Stimulated activated CD8-positive, alpha-beta memory T cell treated with anti-CD3 and anti-CD28 coated beads, Interleukin-4, amount 100 ng/mL, for 24 hours (primary cell): ENCODE measurements at regions not wholly inside any gene's neighbourhood (a gene's known extent, or its start where the extent isn't known, plus 50 kb on each side); places are given as distances from the start of the nearest gene placed in this dataset.
"Not testable (repeated sequence)": the region's sequence is repeated elsewhere in the genome, so short reads cannot be mapped to it uniquely, and the experiment has no call there.

ENCODE experiments used
- DNase-seq: peaks from one replicate; pipeline ENCODE4 v3.0.0-alpha.2; 2020; ENCODE audit warnings: low read depth

DNA sequence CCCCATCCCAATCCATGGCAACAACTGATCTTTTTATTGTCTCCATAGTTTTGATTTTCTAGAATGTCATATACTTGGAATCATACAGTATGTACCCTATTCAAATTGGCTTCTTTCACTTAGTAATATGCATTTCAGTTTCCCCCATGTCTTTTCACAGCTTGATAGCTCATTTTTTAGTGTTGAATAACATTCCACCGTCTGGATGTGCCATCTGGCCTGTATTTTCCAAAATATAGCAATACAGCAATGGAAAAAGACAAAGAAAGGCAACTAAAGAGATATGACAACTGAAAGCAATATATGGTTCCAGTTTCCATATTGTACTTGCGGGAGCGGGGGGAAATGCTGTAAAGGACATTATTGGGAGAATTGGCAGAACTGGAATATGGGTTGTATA lies 166.4 kb upstream of the NT5E start:
- DNase-seq, result no peak

- DNase-seq, result no peak
These were observed 171.3 kb upstream of the NT5E start for GRCh38 chr6:85278466-85279035.

- DNase-seq, result not testable (repeated sequence)
These were observed 173.9 kb upstream of the NT5E start for GRCh38 chr6:85276026-85276425.

DNA sequence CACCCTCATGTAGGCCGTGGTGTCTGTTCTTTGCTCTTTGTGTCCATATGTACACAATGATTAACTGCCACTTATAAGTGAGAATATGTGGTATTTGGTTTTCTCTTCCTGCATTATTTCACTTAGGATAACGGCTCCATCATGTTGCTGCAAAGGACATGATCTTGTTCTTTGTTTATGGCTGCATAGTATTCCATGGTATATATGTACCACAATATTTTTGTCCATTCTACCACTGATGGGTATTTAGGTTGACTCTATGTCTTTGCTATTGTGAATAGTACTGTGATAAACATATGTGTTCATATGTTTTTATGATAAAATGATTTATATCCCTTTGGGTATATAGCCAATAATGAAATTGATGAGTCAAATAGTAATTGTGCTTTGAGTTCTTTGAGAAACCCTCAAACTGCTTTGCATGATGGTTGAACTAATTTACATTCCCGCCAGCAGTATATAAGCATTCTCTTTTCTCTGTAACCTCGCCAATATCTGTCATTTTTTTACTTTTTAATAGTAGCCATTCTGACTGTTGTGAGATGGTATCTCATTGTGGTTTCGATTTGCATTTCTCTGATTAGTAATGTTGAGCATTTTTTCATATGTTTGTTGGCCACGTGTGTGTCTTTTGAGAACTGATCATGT lies 174.4 kb upstream of the NT5E start:
- no peak for DNase-seq

GRCh38 chr6:85273870-85274269 lies 176.0 kb upstream of the NT5E start:
- DNase-seq, result no peak

DNA sequence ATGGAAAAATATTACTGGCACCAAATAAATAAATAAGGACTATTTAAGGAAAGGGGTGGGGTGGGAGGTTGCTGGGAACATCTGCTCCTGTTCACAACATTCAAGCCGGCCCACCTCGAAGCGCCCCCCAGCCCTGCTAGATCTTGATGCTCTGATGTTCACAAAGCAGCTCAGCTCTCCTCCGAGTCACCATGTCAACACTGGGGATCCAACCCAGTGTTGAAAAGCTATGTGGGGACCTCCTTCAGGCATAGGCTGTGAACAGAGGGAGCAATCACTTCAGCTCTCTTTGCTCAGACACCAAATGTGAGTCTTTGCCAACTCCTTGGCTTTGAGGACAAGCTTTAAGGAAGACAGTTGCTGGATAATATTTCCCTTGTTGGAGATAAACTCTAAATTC lies 176.8 kb upstream of the NT5E start:
- no peak for DNase-seq

DNA sequence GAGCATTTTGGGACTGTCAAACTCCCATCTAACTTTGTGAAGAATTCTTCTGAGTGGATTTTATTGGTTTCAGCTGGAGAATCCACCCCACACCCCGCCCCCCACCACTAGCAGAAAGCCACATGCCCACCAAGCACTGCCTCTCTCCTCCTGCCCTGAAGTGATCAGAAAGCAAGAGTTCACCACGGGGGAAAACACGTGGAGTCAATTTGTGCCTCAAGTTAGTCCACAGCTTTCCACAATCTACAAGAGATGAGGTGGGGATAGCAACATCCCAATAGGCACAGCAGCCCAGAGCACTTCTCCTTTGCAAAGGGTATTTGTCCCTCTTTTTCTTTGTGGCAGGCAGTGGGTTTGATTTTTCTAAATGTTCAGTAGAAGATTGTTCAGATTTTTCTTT lies 177.3 kb upstream of the NT5E start:
- DNase-seq, result no peak

GRCh38 chr6:85262621-85263020 lies 187.3 kb upstream of the NT5E start:
- DNase-seq, result no peak

DNA sequence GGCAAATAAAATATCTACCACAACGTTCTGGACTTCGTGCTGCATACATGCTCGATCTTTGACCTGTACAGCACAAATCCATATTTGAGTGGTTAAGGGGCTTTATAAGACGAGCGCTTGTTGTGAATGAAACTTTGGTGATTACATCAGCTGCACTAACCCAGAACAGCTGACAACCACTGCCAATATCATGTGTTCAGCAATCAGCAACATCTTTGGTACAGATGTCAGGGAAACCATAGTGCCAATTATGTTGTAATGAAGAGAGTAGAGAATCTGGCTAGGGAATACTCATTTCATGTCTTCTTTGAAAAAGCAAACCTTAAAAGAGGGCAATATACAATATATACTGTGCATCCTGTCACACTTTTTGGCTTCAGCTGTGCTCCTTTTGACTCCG lies 188.6 kb upstream of the NT5E start:
- DNase-seq, result no peak

DNA sequence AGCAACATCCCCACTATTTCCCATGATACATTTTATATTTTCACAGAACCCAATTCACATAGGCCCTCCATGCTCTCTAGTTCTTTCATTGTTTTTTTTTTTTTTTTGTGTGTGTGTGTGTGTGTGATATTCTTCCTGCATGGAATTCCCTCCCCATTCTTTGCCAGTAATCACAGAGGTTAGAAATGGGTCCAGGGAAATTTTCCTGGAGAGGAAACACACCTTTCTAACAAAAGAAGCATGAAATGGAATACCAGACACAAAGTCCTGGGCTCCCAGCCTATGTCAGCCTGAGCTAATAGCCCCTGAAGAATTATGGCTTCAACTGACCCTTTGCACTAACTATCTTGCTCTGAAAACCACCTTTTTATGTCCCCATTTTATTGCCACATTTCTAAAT lies 194.2 kb upstream of the NT5E start:
- no peak for DNase-seq

DNA sequence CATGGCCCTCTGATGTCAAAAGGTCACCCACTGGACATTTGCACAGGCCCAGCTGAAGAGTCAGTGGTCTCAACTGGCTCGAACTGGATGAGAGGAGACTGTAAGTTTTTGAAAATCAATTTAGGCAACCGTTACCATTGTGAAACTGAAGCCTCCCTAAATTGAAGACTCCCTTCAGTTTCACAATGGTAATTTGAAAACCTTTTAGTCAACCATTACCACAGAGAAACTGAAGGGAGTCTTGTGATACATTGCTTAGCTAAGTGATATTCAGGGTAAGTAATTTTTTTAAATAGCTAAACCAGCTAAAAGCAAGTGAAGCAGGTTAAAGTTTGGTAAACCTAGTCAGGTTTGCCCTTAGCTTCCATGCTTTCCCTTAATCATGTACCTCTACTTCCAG lies 197.3 kb upstream of the NT5E start:
- no peak for DNase-seq

- no peak for DNase-seq
These were observed 197.8 kb upstream of the NT5E start for GRCh38 chr6:85252085-85252484.

- no peak for DNase-seq
These were observed 198.6 kb upstream of the NT5E start for GRCh38 chr6:85251300-85251699.

DNA sequence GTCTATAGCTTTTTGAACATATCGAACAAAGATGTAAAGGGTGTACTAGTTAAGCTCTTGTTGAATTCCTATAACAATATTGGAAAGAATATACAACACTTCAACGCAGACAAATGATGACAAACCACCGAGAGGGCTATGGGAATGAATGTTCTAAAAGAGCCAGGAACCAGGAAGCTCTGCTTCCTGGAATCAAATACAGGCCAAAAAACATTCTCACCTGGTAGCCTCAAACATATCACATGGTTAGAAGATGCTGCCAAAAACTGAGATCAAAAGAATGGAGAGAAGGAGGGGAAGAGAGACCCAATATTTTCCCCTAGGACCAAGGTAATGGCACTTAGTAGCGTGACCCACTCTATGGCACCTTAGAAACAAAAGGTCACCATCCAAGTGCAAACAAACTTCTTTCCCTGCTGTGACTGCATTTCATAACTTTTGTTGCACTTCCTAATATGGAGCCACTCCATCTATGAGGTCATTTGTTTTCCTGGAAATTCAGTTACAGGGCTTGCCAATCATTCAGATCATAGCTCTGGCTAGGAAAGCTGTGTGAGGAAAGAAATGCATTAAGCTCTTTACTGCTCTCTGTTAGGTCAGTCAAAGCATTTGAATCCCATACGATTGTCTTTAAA lies 199.2 kb upstream of the NT5E start:
- DNase-seq, result no peak

GRCh38 chr6:85245004-85245403 lies 204.9 kb upstream of the NT5E start:
- DNase-seq, result no peak

DNA sequence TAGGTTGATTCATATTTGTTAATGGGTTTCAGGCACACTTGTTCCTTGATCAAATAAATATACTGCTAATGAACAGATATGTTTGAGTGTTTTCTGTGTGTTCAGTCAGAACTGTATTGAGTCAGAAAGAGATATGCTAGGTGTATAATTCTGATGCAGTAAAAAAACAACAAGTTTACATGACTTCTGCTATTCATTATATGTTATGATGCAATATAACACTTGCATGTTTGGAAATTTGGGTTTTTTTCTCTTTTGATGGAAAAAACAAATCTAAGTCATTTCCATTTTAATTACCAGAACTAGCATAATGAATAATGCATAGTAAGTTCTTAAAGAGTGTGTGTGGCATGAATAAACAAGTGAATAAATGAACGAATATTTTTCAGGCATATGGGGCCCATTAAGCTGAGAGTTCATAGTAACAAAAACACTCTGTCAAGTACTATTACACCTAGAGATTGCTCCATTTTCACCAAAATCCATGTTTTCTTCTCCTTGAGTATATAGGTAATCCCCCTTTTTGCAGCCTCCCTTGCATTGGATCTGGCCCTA lies 208.3 kb upstream of the NT5E start:
- DNase-seq, result no peak

GRCh38 chr6:85240787-85241385 lies 209.0 kb upstream of the NT5E start:
- no peak for DNase-seq

DNA sequence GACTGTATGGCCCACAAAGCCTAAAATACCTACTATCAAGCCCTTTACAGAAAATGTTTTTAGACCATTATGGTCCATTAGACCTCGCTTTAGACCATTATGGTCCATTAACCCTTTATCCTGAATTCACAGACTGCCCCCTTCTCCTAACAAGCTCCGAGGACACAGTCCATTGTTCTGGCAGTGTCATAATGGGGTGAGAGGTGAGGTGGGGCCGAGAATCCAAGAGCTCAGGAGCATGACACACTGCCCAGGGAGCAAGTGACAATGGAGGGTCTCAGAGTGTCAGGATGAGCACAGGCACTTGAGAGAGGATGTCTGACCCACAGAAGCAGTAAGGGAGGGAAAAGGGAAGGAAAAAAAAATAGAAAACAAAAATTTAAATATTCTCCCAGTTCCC lies 212.4 kb upstream of the NT5E start:
- DNase-seq, result no peak

- no peak for DNase-seq
These were observed 213.2 kb upstream of the NT5E start for GRCh38 chr6:85236636-85237035.

- DNase-seq, result not testable (repeated sequence)
These were observed 222.5 kb upstream of the NT5E start for GRCh38 chr6:85227345-85227744.

- not testable (repeated sequence) for DNase-seq
These were observed 237.1 kb upstream of the NT5E start for GRCh38 chr6:85212794-85213193.

DNA sequence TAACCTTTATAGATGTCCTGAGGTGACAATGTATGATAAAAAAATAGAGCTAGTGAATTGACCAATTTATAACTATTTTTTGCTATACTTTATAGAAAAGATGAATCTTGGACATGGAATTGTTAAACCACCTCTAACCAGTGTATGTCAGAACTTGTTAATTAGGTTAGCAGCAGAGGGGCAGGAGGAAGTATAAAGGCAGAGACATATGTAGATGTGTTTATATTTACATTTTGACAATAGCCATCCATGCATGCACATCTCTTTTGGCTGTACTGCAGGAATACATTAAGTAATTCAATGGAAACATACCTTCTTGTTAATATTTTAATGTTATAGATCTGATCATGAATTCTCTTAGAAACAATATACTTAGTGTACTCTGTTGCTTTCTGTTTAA lies 254.6 kb upstream of the NT5E start:
- DNase-seq, result no peak

- DNase-seq, result no peak
These were observed 256.5 kb upstream of the NT5E start for GRCh38 chr6:85193339-85193738.
